ENCODE measurements at regions not wholly inside any gene's neighbourhood (a gene's known extent, or its start where the extent isn't known, plus 50 kb on each side); places are given as distances from the start of the nearest gene placed in this dataset.
"Not testable (repeated sequence)": the region's sequence is repeated elsewhere in the genome, so short reads cannot be mapped to it uniquely, and the experiment has no call there.

GRCh38 chr5:130710596-130710995, 454.5 kb downstream of the HINT1 start:
- DNase-seq: no peak

GRCh38 chr5:130708754-130709153, 456.3 kb downstream of the HINT1 start:
- DNase-seq: no peak

GRCh38 chr5:130706696-130707095, 458.4 kb downstream of the HINT1 start:
- no peak for DNase-seq

GRCh38 chr5:130705368-130705767, 459.7 kb downstream of the HINT1 start:
- DNase-seq: no peak

- DNase-seq: no peak
Observed at GRCh38 chr5:130693509-130693908, 471.5 kb downstream of the HINT1 start.

- no peak for DNase-seq
Observed at GRCh38 chr5:130692770-130693169, 472.3 kb downstream of the HINT1 start.

- no peak for DNase-seq
Observed at GRCh38 chr5:130689831-130690230, 475.2 kb downstream of the HINT1 start.

GRCh38 chr5:130687085-130687733, 477.8 kb downstream of the HINT1 start:
- no peak for DNase-seq

GRCh38 chr5:130678637-130679036, 486.4 kb downstream of the HINT1 start:
- DNase-seq: no peak

GRCh38 chr5:130666462-130666861, 498.6 kb downstream of the HINT1 start:
- DNase-seq: no peak

GRCh38 chr5:130652176-130652575, 512.9 kb downstream of the HINT1 start:
- no peak for DNase-seq

- no peak for DNase-seq
Observed at GRCh38 chr5:130651440-130651839, 513.6 kb downstream of the HINT1 start.

GRCh38 chr5:130643321-130643720, 521.7 kb downstream of the HINT1 start:
- no peak for DNase-seq

GRCh38 chr5:130642461-130642860, 522.6 kb downstream of the HINT1 start:
- no peak for DNase-seq

GRCh38 chr5:130627145-130627544, 537.9 kb downstream of the HINT1 start:
- DNase-seq: no peak

GRCh38 chr5:130624805-130625204, 540.3 kb downstream of the HINT1 start:
- DNase-seq: no peak

- no peak for DNase-seq
Observed at GRCh38 chr5:130616161-130616560, 548.9 kb downstream of the HINT1 start.

- no peak for DNase-seq
Observed at GRCh38 chr5:130605234-130605633, 559.8 kb downstream of the HINT1 start.

- not testable (repeated sequence) for DNase-seq
Observed at GRCh38 chr5:130596647-130597046, 568.4 kb downstream of the HINT1 start.

GRCh38 chr5:130580264-130580663, 584.8 kb downstream of the HINT1 start:
- DNase-seq: no peak

GRCh38 chr5:130578354-130578753, 586.7 kb downstream of the HINT1 start:
- DNase-seq: no peak

- DNase-seq: no peak
Observed at GRCh38 chr5:130571076-130571475, 594.0 kb downstream of the HINT1 start.

GRCh38 chr5:130568791-130569190, 596.3 kb downstream of the HINT1 start:
- DNase-seq: no peak

GRCh38 chr5:130555429-130555828, 609.6 kb downstream of the HINT1 start:
- DNase-seq: no peak

- no peak for DNase-seq
Observed at GRCh38 chr5:130550562-130550928, 614.5 kb downstream of the HINT1 start.
